ENCODE measurements at regions not wholly inside any gene's neighbourhood (a gene's known extent, or its start where the extent isn't known, plus 50 kb on each side); places are given as distances from the start of the nearest gene placed in this dataset.
"Not testable (repeated sequence)": the region's sequence is repeated elsewhere in the genome, so short reads cannot be mapped to it uniquely, and the experiment has no call there.

GRCh38 chr15:84170029-84170428 is 65.5 kb upstream of the GOLGA6L4 start:
- not testable (repeated sequence) for TF ChIP-seq CTCF (IDR thresholded peaks at IDR 0.05; ENCODE audit: poor library complexity, severe bottlenecking); POLR2AphosphoS5 (IDR thresholded peaks at IDR 0.05); EZH2 (IDR thresholded peaks at IDR 0.05; ENCODE audit: borderline replicate concordance, insufficient read depth, low read length, poor library complexity, severe bottlenecking); TAF1 (IDR thresholded peaks at IDR 0.05; ENCODE audit: low read depth); RAD21 (conservative IDR thresholded peaks at IDR 0.05); EP300 (conservative IDR thresholded peaks at IDR 0.05; ENCODE audit: poor library complexity, severe bottlenecking); MXI1 (conservative IDR thresholded peaks at IDR 0.05; ENCODE audit: poor library complexity, severe bottlenecking)
- TF ChIP-seq, protein P1, sequence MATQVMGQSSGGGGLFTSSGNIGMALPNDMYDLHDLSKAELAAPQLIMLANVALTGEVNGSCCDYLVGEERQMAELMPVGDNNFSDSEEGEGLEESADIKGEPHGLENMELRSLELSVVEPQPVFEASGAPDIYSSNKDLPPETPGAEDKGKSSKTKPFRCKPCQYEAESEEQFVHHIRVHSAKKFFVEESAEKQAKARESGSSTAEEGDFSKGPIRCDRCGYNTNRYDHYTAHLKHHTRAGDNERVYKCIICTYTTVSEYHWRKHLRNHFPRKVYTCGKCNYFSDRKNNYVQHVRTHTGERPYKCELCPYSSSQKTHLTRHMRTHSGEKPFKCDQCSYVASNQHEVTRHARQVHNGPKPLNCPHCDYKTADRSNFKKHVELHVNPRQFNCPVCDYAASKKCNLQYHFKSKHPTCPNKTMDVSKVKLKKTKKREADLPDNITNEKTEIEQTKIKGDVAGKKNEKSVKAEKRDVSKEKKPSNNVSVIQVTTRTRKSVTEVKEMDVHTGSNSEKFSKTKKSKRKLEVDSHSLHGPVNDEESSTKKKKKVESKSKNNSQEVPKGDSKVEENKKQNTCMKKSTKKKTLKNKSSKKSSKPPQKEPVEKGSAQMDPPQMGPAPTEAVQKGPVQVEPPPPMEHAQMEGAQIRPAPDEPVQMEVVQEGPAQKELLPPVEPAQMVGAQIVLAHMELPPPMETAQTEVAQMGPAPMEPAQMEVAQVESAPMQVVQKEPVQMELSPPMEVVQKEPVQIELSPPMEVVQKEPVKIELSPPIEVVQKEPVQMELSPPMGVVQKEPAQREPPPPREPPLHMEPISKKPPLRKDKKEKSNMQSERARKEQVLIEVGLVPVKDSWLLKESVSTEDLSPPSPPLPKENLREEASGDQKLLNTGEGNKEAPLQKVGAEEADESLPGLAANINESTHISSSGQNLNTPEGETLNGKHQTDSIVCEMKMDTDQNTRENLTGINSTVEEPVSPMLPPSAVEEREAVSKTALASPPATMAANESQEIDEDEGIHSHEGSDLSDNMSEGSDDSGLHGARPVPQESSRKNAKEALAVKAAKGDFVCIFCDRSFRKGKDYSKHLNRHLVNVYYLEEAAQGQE (IDR thresholded peaks at IDR 0.05; ENCODE audit: borderline replicate concordance): not testable (repeated sequence)

All from neural cell (in vitro differentiated cells).